ENCODE measurements at regions not wholly inside any gene's neighbourhood (a gene's known extent, or its start where the extent isn't known, plus 50 kb on each side); places are given as distances from the start of the nearest gene placed in this dataset.

DNA sequence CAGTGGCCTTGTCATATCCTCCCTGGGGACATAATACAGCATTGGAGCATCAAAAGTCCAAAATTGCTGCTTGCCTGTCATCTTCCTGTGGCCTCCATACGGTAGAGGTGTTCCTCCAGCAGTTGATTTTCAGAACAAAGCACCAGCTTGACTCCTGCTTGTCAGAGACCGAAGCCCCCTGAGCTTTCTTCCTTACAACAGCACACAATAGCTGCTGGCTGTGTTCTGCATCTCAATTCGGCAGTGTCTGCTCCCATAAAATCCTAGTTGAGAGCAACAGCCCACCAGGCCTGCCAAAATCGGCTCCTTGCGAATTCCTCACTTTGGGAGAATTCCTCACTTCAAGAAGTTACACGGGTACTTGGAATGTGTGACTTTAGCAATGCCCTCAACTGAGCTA, 372.9 kb downstream of the SAMD5 start:
- no peak for TF ChIP-seq SUZ12 (IDR thresholded peaks at IDR 0.05; ENCODE audit: extremely low read depth, insufficient read depth, insufficient read length)
- TF ChIP-seq YY1 (IDR thresholded peaks at IDR 0.05; ENCODE audit: insufficient read depth, insufficient read length): no peak

Measured in NT2/D1 (cell line).